NT2/D1 (cell line): ENCODE measurements at regions not wholly inside any gene's neighbourhood (a gene's known extent, or its start where the extent isn't known, plus 50 kb on each side); places are given as distances from the start of the nearest gene placed in this dataset.

ENCODE experiments used
- SUZ12 ChIP-seq: IDR thresholded peaks from 2 replicates; pipeline ENCODE4 v1.6.1; 2011; ENCODE audit not compliant: insufficient read length, insufficient read depth; ENCODE audit errors: extremely low read depth
- YY1 ChIP-seq: IDR thresholded peaks from 2 replicates; pipeline ENCODE4 v1.6.1; 2011; ENCODE audit not compliant: insufficient read length, insufficient read depth
- ZNF274 ChIP-seq: IDR thresholded peaks from 2 replicates; pipeline ENCODE4 v1.6.1; 2011; ENCODE audit warnings: mild to moderate bottlenecking, low read depth, low read length

- TF ChIP-seq YY1: no peak
- TF ChIP-seq ZNF274: no peak
- TF ChIP-seq SUZ12: no peak
Measured at GRCh38 chr15:87129916-87130315, 1050.2 kb downstream of the AGBL1 start.
